ENCODE measurements at regions not wholly inside any gene's neighbourhood (a gene's known extent, or its start where the extent isn't known, plus 50 kb on each side); places are given as distances from the start of the nearest gene placed in this dataset.

GRCh38 chr5:123802298-123802951, 290.4 kb downstream of the CSNK1G3 start:
- TF ChIP-seq CTCF (IDR thresholded peaks at IDR 0.05) (no peak), POLR2A (IDR thresholded peaks at IDR 0.05) (no peak)
